GM19372 (cell line): ENCODE measurements at regions not wholly inside any gene's neighbourhood (a gene's known extent, or its start where the extent isn't known, plus 50 kb on each side); places are given as distances from the start of the nearest gene placed in this dataset.
A peak's percentile ranks its signal among the peaks of the same experiment; 100 is the strongest.
"Not testable (repeated sequence)": the region's sequence is repeated elsewhere in the genome, so short reads cannot be mapped to it uniquely, and the experiment has no call there.

Experiments used
- ATAC-seq: cut with Tn5 transposase; IDR thresholded peaks from one replicate; pipeline ENCODE4 v1.9.1; 2021; ENCODE audit warnings: mild to moderate bottlenecking, low read depth, moderate library complexity; ENCODE audit not compliant: unreplicated experiment

- not testable (repeated sequence) for ATAC-seq
Measured at GRCh38 chr2:87258887-87259286, 237.2 kb upstream of the PLGLB1 start.

GRCh38 chr2:87262184-87262702 is 240.6 kb upstream of the PLGLB1 start:
- ATAC-seq, result not testable (repeated sequence)

GRCh38 chr2:87263868-87264518 is 242.3 kb upstream of the PLGLB1 start:
- not testable (repeated sequence) for ATAC-seq

GRCh38 chr2:87275192-87275591 is 253.5 kb upstream of the PLGLB1 start:
- ATAC-seq, result not testable (repeated sequence)

GRCh38 chr2:87275974-87276629 is 254.5 kb upstream of the PLGLB1 start:
- ATAC-seq, result not testable (repeated sequence)

- not testable (repeated sequence) for ATAC-seq
Measured at GRCh38 chr2:87276673-87277072, 255.0 kb upstream of the PLGLB1 start.

GRCh38 chr2:87277734-87278133 is 256.1 kb upstream of the PLGLB1 start:
- not testable (repeated sequence) for ATAC-seq

- not testable (repeated sequence) for ATAC-seq
Measured at GRCh38 chr2:87280596-87281355, 259.1 kb upstream of the PLGLB1 start.

- not testable (repeated sequence) for ATAC-seq
Measured at GRCh38 chr2:87283735-87284470, 262.3 kb upstream of the PLGLB1 start.

GRCh38 chr2:87284471-87284772 is 262.8 kb upstream of the PLGLB1 start:
- ATAC-seq, result not testable (repeated sequence)

- not testable (repeated sequence) for ATAC-seq
Measured at GRCh38 chr2:87285139-87285538, 263.5 kb upstream of the PLGLB1 start.

- peak; percentile 72 for ATAC-seq
Measured at GRCh38 chr2:87290566-87291307, 269.1 kb upstream of the PLGLB1 start.

- not testable (repeated sequence) for ATAC-seq
Measured at GRCh38 chr2:87291400-87292200, 270.0 kb upstream of the PLGLB1 start.

GRCh38 chr2:87293931-87294594 is 272.4 kb upstream of the PLGLB1 start:
- ATAC-seq, result not testable (repeated sequence)

GRCh38 chr2:87295135-87295534 is 273.5 kb upstream of the PLGLB1 start:
- not testable (repeated sequence) for ATAC-seq

- not testable (repeated sequence) for ATAC-seq
Measured at GRCh38 chr2:87301349-87301748, 279.7 kb upstream of the PLGLB1 start.

GRCh38 chr2:87301871-87302270 is 280.2 kb upstream of the PLGLB1 start:
- not testable (repeated sequence) for ATAC-seq

- not testable (repeated sequence) for ATAC-seq
Measured at GRCh38 chr2:87308621-87309020, 287.0 kb upstream of the PLGLB1 start.
